T-helper 9 cell (primary cell): ENCODE measurements at regions not wholly inside any gene's neighbourhood (a gene's known extent, or its start where the extent isn't known, plus 50 kb on each side); places are given as distances from the start of the nearest gene placed in this dataset.
"Not testable (repeated sequence)": the region's sequence is repeated elsewhere in the genome, so short reads cannot be mapped to it uniquely, and the experiment has no call there.

Experiments
- DNase-seq: peaks from one replicate; pipeline ENCODE4 v3.0.0-alpha.2; 2020

DNA sequence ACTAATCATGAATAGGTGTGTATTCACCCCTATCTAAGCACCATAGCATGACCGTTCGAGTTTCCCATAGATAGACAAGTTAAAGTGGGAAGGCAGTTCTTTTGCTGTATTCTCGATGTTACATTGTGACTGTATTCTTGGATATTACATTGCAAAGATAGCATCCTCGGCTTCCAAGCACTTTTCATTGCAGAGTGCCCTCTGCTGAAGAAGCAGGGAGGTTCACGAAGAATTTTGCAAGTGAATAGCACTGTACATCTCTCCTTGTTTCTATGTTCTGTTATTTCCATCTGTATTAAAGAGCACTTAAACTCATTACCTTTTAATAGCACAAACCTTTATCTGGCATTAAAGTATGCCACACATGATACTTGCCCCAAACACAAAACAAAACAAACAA lies 426.7 kb upstream of the ARX start:
- DNase-seq: no peak

DNA sequence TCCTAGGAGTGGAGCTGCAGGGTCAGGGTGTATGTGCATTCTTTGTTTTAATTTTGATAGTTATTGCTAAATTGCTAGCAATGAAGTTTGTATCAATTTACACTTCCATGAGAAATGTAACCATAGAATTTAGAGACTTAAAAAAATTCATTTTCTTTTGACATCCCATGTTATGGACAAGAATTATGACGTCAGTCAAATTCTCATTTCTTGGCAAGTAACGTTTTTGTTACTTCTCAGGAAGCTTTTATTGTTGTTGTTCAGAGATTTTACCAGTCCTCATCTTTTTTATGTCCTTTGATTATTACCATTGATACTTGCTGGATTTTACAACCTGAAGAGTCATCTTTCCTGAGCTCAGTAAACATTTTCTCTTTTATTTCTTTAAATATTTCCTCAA lies 417.5 kb upstream of the ARX start:
- DNase-seq: no peak

DNA sequence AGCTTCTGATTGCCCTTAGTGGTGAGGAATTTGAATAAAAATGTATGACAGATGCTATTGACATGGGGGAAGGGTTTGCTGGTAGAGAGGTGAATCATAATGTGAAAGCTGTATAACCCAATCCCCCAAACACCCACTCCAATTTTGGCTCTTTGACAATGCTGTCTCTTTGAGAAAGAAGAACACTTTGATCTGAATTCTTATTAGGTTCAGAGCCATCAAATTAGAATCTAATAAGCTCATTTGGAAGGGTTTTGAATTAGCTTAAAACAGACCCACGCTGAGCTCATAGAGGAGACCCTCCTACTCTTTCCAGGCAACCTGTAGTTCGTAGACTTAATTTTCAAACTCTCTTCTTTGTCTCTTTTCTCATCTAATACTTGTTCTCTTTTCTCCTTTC lies 416.6 kb upstream of the ARX start:
- no peak for DNase-seq

DNA sequence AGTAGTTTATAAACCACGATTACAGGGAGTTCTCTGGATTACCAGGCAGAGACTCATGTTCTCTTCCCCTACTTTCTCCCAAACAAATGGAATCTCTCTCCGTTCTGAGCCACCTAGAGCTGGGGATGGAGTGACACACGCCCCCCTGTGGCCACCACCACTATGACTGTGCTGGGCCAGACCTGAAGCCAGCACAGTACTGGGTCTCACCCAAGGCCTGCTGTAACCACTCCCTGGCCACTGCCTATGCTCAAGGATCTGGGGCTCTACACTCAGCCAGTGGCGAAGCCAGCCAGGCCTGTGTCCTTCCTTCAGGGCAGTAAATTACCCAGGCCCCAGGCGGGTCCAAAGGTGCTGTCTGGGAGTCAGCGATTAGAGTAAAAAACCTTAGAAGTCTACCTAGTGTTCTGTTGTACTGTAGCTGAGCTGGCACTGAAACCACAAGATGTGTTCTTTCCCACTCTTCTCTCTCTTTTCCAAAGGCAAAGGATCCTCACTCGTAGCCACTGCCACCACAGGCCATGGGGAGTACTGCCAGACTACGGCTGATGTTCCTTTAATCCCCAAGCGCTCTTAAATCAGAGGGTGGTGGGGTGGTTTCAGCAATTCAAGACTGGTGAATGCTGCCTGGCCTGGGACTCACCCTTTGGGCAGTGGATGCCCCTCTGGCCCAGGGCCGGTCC lies 412.2 kb upstream of the ARX start:
- no peak for DNase-seq

DNA sequence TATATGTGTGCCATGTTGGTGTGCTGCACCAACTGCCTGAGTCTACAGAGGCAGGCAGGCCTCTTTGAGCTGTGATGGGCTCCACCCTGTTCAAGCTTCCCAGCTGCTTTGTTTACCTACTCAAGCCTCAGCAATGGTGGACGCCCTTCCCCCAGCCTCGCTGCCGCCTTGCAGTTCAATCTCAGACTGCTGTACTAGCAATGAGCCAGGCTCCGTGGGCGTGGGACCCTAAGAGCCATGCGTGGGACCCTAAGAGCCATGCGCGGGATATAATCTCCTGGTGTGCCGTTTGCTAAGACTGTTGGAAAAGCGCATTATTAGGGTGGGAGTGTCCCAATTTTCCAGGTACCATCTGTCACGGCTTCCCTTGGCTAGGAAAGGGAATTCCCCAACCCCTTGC lies 388.4 kb upstream of the ARX start:
- not testable (repeated sequence) for DNase-seq

DNA sequence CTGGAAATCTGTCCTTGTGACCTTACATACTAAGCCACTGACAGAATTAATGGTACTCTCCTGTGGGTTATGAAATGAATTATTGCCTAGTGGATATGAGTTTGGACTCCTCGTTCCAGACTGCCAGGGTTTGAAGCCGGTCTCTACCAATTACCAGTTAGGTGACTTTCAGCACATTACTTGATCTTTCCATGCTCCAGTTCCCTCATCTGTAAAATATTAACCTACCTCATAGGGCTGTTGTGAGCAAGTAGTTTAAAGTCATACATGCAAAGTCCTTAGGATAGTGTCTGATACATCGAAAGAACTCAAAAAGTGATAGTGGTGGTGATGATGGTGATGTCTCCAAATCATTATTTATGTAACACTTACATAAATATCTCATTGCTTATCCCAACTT lies 373.5 kb upstream of the ARX start:
- DNase-seq: no peak

DNA sequence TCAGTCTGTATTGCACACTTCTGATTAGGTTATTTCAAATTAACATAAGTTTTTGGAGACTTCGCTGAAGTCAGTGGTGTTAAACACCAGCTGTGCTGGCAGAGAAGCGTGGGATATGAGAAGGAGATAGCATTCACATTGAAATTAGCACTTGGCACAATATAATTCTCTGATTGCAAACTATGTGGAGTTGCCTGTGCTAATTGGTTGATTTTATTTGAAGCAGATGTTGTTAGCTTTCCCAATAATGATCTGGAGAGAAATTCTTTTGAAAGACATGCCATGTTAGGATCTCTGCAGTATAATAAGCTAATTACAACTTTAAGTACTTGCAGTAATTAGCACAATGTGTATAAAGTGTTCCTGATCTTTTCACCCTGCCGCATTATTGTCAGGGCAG lies 367.4 kb upstream of the ARX start:
- DNase-seq: no peak

DNA sequence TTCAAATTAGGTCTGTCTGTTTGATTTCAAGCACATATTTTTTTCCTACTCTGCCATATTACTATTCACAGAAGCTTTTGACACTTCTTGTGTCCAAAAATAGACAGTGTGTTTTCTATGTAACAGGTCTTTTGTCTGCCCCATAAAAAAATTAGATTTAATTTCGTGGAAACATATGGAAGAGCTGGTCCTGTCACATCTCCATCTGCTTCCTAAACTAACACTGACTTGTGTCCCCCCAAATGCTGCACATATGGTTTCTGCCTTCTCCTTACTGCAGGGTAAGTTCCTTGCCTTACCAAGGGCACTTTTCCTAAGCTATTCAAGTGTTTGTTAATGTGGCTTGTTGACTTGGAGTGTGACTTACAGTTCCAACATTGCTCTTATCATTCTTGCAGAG lies 340.7 kb upstream of the ARX start:
- DNase-seq: no peak

DNA sequence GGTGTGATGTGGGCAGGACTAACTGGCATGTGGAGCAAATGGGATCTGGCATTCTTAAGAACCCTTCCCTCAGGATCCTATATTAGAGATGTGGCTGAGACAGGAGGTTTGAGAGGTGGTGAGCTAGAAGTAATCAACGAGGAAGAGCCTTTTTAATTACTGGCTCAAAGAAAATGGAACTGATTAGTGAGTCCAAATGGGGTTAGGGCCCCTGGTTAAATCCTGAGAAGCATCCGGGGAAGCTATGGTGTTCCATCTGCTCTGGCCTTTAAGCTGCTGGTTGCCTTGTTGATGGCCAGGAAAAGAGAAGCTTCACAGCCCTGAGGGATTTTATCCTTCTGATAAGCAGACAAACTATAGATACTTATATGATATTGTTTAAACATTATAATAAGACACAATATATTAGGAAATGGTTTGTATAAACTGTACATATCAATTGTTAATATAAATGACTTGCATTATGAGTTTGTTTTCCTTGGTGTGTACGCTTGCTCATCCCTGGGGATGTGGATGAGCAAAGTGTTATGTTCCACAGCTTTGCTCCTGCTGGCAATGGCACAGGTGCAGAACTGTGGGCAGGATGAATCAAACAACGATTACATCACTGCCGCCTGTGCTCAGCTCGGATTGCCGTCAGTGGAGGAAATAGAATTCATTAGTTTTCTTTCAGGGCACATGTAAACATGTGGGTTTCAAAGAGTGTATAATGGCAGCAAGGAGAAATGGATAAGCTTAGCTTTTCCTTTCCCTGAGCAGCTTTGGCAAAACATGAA lies 328.6 kb upstream of the ARX start:
- no peak for DNase-seq

DNA sequence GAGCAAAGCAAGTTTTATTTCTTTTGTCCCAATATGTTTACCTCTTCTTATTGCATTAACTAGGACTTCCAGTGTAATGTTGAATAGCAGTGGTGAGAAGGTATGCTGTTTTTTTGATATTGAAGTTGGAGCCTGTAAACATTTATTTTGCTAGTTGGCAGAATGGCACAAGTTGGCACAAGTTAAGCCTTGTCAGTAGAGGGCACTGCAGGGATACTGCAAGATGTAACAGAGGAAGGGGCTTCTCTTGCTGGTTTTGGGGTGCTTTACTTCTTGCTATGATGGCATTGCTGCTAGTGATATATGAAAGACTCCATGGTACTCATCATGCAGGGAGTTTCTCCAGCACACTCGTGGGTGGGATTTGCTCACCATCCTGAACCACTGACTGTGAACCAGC lies 327.3 kb upstream of the ARX start:
- DNase-seq: no peak

DNA sequence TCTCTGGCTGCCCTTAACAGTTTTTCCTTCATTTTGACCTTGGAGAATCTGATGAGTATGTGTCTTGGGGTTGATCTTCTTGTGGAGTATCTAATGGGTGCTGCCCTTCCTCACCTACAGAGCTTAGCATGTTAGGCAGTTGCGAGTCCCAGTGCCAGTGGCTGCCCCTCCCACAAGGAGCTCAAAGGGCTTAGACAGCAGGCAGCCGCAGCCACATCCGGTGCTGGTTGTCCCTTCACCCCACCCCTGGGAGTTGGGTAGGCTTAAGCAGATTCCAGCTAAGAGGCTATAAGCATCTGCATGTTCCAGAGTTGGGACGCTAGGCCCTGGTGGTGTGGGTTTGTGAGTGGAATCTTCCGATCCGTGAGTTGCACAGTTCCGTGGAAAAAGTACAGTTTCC lies 322.1 kb upstream of the ARX start:
- DNase-seq: no peak

DNA sequence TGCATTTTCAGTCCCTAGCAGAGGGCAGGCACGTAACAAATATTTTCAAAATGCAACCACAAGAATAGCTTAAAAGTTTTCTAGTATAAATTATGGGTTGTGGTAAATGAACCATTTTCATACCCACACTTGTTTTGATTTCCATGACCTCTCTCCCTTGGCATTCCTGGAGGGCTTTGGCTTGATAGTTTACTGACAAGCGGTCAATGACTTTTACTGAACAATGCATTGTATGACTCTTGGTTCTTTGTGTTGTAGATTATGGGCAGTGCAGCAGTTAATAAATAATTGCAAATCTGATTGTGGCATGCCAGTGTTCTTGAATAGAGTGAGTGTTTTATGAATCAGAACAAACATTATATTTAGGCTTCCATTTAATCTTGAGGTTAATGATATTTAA lies 285.2 kb upstream of the ARX start:
- DNase-seq: no peak

DNA sequence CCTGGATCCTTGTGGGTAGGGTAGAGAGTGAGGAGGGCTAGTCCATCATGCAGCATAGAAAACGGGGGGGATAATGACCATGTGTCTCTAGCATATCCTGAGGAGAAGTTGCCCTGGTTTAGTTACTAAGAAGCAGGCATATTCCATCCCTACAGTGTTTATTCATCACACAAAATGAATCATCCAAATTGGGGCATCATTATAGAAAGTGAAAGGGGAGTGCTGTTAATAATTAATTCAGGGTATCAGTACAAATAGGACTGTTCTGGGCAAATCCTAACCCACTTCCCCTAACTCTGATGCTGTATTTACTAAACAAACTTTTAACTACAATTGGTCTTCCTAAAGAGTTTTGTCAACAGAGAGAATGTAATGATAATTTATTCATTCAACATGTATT lies 281.1 kb upstream of the ARX start:
- DNase-seq: no peak

DNA sequence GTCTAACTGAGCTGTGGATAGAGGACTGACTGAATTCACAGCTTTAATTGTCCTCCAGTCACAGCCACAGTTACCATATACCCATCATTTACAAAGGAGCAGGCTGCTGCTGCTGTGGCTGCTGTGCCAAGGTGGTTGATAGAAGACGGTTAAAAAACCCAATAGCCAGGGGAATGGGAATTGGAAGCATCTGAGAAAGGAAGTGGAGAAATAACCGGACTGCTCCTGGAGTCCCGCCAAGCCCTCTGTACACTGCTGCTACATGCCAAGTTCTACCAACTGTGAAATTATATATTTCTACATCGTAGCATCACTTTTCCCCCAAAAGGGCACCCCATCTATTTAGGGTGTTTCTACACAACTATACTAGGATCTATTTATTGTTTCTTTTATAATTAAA lies 279.7 kb upstream of the ARX start:
- DNase-seq: no peak

DNA sequence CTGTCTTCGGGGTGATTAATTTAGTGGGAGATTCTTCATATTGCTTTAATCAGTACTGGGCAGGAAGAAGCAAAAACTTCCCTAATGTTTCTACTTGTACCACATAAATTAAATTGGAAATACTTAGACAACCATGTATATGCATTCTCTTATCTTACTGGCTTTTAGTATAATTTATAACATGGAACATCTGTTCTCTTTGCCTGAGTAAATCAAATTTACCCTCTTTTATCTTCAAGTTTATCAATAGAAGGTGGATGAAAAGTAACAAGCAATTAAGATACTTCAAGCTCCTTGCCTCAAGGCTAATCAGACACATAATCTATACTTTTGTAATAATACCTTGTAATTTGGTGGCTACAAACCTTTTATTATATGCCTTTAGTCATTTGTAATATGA lies 274.4 kb upstream of the ARX start:
- no peak for DNase-seq

DNA sequence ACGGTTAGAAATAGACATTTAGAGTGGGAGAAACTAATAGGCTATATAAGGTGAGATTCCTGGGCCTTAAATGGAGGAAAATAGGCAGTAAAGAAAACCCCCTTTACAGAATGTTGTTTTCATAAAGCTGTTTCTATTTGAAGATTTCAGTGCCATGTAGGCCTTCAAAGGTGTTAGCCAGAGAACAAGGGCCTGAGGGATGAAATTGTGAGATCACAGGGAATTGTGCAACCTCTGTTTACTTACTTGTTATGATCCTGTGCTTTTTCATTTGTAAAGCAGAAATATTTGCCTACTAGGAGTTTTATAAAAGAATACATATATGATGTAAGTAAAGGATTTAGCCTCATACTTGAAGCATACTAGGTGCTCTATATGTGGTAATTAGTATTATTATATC lies 272.9 kb upstream of the ARX start:
- DNase-seq: no peak

DNA sequence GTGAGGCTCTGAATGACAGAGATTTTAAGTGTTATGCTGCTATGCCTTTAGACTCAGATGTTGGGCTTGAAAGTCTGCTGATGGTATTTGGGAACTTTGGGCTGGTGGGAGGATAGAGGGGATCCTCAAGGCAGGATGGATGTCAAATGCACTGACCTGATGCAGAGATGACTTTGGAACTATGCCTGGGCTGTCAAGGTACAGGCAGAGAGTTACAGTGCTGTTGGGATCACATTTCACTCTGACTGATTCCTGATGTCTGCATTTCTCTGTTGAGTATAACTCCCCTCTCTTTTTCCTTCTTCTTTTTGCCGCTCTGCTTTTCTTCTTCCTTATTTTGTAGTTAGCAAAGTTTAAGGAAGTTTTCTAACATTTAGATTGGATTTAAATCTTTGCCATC lies 271.8 kb upstream of the ARX start:
- DNase-seq: no peak

DNA sequence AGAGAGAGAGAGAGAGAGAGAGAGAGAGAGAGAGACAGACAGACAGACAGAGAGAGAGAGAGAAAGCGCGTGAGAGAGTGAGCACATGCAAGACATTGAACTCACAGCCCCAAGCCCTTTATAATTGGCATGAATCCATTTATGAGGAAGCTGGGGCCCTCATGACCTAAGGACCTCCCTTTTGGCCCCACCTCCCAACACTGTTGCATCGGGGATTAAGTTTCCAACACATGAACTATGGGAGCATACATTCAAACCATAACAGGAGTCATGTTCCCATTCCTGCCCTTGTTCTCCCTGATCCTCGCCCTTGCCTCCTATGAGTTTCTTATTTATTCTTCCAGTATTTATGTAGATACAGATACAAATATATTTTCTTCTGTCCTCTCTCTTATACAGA lies 269.8 kb upstream of the ARX start:
- DNase-seq: no peak

DNA sequence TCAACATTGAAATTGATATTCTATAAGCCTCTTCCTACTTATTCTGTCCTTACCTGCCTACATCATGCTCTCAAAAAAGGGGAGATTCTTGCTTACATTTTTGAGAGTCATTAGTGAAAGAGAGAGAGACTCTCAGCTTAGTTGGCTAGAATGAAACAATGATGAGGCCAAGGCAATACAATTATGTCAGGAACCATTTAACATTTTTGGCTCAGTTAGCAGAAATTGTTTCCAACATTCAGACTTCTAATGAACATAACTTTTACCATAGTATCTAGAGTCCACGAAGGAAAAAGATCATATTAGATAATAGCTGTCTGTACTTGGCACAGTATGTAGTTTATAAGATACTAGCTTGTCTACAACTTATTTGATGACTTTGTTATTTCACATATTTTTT lies 263.7 kb upstream of the ARX start:
- no peak for DNase-seq

DNA sequence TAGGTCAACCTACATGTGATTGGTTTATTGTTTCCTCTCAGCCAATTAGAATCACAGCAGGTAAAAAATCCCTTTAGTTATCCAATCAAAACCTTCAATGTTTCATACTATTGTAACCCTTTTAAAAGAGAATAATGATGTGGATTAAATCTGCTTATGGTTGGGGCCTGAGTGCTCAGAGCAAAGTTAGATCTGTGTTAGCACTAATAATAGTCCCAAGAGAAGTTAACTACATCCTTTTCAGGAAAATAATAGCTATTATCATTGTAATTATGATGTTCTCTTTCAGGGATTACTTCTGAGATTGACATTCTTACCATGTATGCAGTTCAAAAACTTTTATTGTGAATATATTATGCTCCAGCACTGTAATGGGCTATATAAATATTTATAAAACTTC lies 262.6 kb upstream of the ARX start:
- DNase-seq: no peak

DNA sequence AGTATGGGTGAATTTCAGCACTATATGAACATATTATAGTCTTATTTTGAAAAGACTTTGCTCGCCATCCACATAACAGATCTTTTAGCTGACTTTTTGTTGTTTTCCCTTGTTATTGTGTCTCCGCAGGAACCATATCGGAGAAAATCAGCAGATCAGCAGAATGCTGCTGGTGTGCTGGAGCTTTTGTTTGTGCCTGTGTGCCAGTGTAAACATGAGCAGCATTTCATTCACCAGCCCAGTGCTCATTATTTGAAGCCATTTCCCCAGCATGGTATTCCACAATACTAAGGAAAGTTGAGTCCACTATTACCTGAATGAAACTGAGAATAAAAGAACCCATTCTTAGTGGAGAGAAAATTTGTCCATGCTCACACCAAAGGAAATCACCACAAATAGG lies 261.8 kb upstream of the ARX start:
- DNase-seq: no peak

DNA sequence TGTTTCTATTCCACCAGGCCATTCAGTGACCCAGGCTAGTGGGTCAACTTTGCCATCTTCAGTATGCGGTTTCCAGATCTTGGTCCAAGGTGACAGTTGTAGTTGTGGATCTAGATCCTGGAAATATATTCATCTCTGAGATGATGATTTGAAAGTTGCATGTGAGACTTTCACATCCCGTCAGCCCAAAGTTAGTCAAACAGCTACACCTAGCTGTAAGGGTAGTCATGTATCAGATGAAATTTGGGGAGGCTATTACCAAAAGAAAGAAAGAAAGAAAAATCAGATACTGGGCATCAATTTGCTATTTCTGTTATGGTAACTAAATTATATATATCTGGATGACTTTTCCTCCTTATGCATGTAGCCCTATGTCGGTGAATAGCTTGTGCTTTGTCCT lies 259.4 kb upstream of the ARX start:
- no peak for DNase-seq

DNA sequence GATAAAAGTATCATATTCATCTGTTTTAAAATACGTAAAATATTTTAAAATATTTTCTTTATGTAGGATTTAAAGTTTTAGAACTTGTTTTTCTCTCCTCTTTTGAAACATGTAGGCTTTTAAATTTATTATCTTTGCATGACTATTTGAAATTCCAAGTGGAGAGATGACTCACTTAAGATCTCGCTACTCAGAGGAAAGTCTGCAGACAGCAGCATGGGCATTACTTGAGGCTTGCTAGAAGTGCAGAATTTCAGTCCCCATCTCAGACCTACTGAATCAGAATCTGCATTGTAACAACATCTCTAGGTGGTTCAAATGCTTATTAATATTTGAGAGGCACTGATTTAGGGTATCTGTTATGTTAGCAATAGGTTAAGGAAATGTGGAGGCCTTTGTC lies 225.7 kb upstream of the ARX start:
- DNase-seq: no peak

DNA sequence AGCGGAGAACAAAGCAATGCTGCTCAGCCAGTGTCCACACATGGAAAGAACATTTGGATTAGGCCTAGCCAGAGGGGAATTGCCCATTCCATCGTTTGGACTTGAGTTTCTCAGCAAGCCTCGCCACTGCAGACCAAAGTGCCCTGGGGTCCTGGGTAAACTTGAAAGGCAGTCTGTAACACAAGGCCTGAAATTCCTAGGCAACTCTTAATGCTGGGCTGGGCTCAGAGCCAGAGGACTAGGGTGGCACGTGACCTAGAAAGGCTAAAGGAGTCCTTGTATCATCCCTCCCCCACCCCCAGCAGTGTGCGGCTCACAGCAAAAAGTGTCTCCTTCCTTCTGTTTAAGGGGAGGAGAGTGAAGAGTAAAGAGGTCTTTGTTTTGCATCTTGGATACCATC lies 210.4 kb upstream of the ARX start:
- DNase-seq: no peak

DNA sequence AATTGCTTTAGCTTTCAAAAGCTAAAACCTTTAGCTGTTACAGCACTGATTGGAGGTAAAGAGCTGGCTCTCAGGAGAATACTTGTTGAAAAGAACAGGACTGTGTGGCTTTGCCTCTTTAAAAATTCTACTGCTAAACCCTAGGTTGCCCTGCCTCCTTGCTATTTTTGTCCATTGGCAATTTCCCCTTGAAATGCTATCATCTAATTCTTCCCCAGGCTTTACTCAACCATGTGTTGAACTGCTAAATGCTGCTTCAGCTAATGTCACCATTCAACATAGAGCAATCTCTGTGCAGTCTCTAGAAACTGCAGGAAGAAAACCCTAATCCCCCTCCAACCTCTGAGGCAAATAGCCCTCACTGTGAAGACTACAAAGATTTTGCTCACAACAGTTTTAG lies 203.7 kb upstream of the ARX start:
- no peak for DNase-seq
